ENCODE measurements at regions not wholly inside any gene's neighbourhood (a gene's known extent, or its start where the extent isn't known, plus 50 kb on each side); places are given as distances from the start of the nearest gene placed in this dataset.
A peak's percentile ranks its signal among the peaks of the same experiment; 100 is the strongest.

GRCh38 chr4:126051689-126052424, 737.1 kb downstream of the FAT4 start:
- Histone ChIP-seq H3K27ac (no peak overlapping the region), H3K27me3 (no peaks in the 10 kb centered on the region), H3K4me1 (peaks cover 0 to 9% (median 4%) of the 10 kb centered on the region in 4 donors), H3K36me3 (no peaks in the 10 kb centered on the region), H3K9me3 (peaks cover 0 to 4% (median 0%) of the 10 kb centered on the region in 3 donors), H3K4me3 (no peak overlapping the region)
- no peak for DNase-seq
- TF ChIP-seq CTCF (IDR thresholded peaks at IDR 0.05): peak in 1 of 2 experiments; percentile 12
- intact Hi-C loops (cut with DNase I; ENCODE audit: low total_unique reads): no loop called here

- no peak overlapping the region for H3K4me3 ChIP-seq
- TF ChIP-seq CTCF (IDR thresholded peaks at IDR 0.05): no peak
- H3K27me3 ChIP-seq: no peaks in the 10 kb centered on the region
- DNase-seq: no peak
- intact Hi-C loops (cut with DNase I; ENCODE audit: low total_unique reads): no loop called here
- no peak overlapping the region for H3K27ac ChIP-seq
- peaks cover 0 to 9% (median 4%) of the 10 kb centered on the region in 4 donors for H3K4me1 ChIP-seq
- H3K9me3 ChIP-seq: no peaks in the 10 kb centered on the region
- no peaks in the 10 kb centered on the region for H3K36me3 ChIP-seq
Observed at GRCh38 chr4:126056116-126056650, 741.4 kb downstream of the FAT4 start.

- no peaks in the 10 kb centered on the region for H3K27me3 ChIP-seq
- H3K4me1 ChIP-seq: peaks cover 0 to 2% (median 0%) of the 10 kb centered on the region in 4 donors
- H3K9me3 ChIP-seq: no peaks in the 10 kb centered on the region
- no peak overlapping the region for H3K4me3 ChIP-seq
- no peak for DNase-seq
- H3K36me3 ChIP-seq: no peaks in the 10 kb centered on the region
- no peak overlapping the region for H3K27ac ChIP-seq
- intact Hi-C loops (cut with DNase I; ENCODE audit: low total_unique reads): no loop called here
- TF ChIP-seq CTCF (IDR thresholded peaks at IDR 0.05): no peak
Observed at GRCh38 chr4:126057371-126057770, 742.6 kb downstream of the FAT4 start.

- H3K27ac ChIP-seq: no peak overlapping the region
- DNase-seq: no peak
- H3K27me3 ChIP-seq: no peaks in the 10 kb centered on the region
- no peaks in the 10 kb centered on the region for H3K36me3 ChIP-seq
- H3K4me3 ChIP-seq: no peak overlapping the region
- H3K4me1 ChIP-seq: no peaks in the 10 kb centered on the region
- intact Hi-C loops (cut with DNase I; ENCODE audit: low total_unique reads): no loop called here
- H3K9me3 ChIP-seq: no peaks in the 10 kb centered on the region
- TF ChIP-seq CTCF (IDR thresholded peaks at IDR 0.05): no peak
Observed at GRCh38 chr4:126058596-126058995, 743.8 kb downstream of the FAT4 start.

GRCh38 chr4:126061655-126062054, 746.9 kb downstream of the FAT4 start:
- intact Hi-C loops (cut with DNase I; ENCODE audit: low total_unique reads): no loop called here

More at GRCh38 chr4:126061655-126062054, 746.9 kb downstream of the FAT4 start:
- H3K36me3 ChIP-seq: no peaks in the 10 kb centered on the region
- H3K27ac ChIP-seq: no peak overlapping the region
- no peak overlapping the region for H3K4me3 ChIP-seq
- no peak for TF ChIP-seq CTCF (IDR thresholded peaks at IDR 0.05)
- H3K27me3 ChIP-seq: no peaks in the 10 kb centered on the region
- H3K9me3 ChIP-seq: no peaks in the 10 kb centered on the region
- H3K4me1 ChIP-seq: no peaks in the 10 kb centered on the region
- DNase-seq: no peak
